Left lung (tissue), 4 donors: ENCODE measurements at regions not wholly inside any gene's neighbourhood (a gene's known extent, or its start where the extent isn't known, plus 50 kb on each side); places are given as distances from the start of the nearest gene placed in this dataset.
"Not testable (repeated sequence)": the region's sequence is repeated elsewhere in the genome, so short reads cannot be mapped to it uniquely, and the experiment has no call there.

ENCODE experiments used
- ATAC-seq: fragments of 200-7000 bp; cut with Tn5 transposase; one replicate; pipeline ENCODE4 v1.9.1; 2020; ENCODE audit warnings: moderate library complexity
- DNase-seq, 4 donors: peaks; one replicate each; pipeline ENCODE4 v3.0.0-alpha.2; 2013 to 2020
- H3K27ac ChIP-seq, 2 donors: fragments of 200-600 bp; sonication (generic) in 1 of 2; one replicate each; pipeline versions ENCODE4 v1.5.0 to v1.8.0; 2020 to 2021
- H3K27me3 ChIP-seq, 2 donors: fragments of 200-600 bp; sonication (generic) in 1 of 2; one replicate each; pipeline versions ENCODE4 v1.5.0 to v1.8.0; 2020 to 2021
- H3K36me3 ChIP-seq, 2 donors: fragments of 200-600 bp; sonication (generic) in 1 of 2; one replicate each; pipeline versions ENCODE4 v1.5.0 to v1.8.0; 2020 to 2021
- H3K4me1 ChIP-seq, 2 donors: fragments of 200-600 bp; one replicate each; pipeline ENCODE4 v1.8.0; 2021
- H3K4me3 ChIP-seq, 2 donors: fragments of 200-600 bp; sonication (generic) in 1 of 2; one replicate each; pipeline versions ENCODE4 v1.5.0 to v1.8.0; 2020 to 2021; ENCODE audit warnings: mild to moderate bottlenecking in 1 of 2
- H3K9me3 ChIP-seq, 2 donors: fragments of 200-600 bp; sonication (generic) in 1 of 2; one replicate each; pipeline versions ENCODE4 v1.5.0 to v1.8.0; 2020 to 2021
- intact Hi-C, 2 donors: fragments of 100-400 bp; cut with DNase I; formaldehyde crosslinking; loops; one replicate each; pipeline versions ENCODE4 v1.11.2 to v1.14.2; 2022
- donor health status: DM: no; HTN: yes; CAD: no.
- donor health status: DM: no; HTN: no; CAD: no.

- H3K36me3 ChIP-seq, intact Hi-C loops: not testable (repeated sequence)
- peaks cover 0 to 26% of the 10 kb centered on the region in 2 donors for H3K9me3 ChIP-seq
These were observed 100.6 kb upstream of the FOXD4L5 start for GRCh38 chr9:65385655-65386024.

DNA sequence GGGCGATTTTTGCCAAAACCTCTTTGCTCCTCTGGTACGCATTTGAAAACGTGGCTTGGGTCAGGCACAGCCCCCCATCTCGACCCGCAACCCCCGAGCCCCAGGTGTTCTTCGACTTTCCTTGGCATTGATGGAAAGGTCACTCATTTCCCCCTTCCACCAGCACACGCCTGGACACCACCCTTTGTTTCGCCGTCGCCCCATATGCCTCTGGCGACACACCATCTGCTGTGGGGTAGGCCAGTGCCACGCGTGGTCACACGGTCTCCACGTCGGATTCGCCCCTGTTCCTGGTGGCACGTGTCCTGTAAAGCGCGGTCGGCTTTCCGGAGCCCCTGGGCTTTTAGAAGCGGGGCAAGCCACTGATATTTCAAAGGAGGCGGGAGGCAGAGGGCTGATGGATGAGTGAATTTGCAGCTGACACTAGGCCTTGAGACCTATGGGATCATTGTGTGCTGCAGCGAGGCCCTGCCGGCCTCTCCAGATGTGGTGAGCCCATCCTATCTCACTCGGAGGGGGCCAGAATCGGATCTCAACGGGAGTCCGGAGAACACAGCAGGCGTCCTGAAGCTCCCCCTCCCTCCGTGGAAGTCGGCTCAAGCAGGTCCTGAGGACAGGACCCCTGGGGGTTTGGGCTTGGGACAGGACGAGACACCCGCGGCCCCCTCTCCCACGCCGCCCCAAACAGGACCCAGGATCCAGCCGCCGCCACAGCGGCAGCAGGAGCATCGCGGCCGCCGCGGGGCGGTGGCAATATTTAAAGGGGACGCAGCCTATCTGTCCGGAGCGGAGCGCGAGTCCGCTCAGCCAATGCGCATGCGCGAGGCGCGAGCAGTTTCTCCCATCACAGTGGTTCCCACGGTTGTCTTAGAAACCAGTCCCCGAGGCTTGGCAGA lies 100.0 kb upstream of the FOXD4L5 start:
- intact Hi-C loops, DNase-seq, ATAC-seq, H3K4me1 ChIP-seq, H3K27ac ChIP-seq, H3K4me3 ChIP-seq, H3K27me3 ChIP-seq, H3K36me3 ChIP-seq: not testable (repeated sequence)
- peaks cover 0 to 23% of the 10 kb centered on the region in 2 donors for H3K9me3 ChIP-seq

More at GRCh38 chr9:65385655-65386024, 100.6 kb upstream of the FOXD4L5 start:
- not testable (repeated sequence) for H3K27me3 ChIP-seq, H3K4me1 ChIP-seq, H3K27ac ChIP-seq, H3K4me3 ChIP-seq, DNase-seq, ATAC-seq

GRCh38 chr9:65384066-65384465 lies 99.1 kb upstream of the FOXD4L5 start:
- H3K4me3 ChIP-seq, ATAC-seq, H3K36me3 ChIP-seq, H3K27me3 ChIP-seq, H3K27ac ChIP-seq, intact Hi-C loops, H3K4me1 ChIP-seq: not testable (repeated sequence)
- DNase-seq, result peak in 1 of 4 donors; percentile 78
- H3K9me3 ChIP-seq, result peaks cover 0 to 21% of the 10 kb centered on the region in 2 donors

GRCh38 chr9:65383646-65384045 lies 98.6 kb upstream of the FOXD4L5 start:
- H3K9me3 ChIP-seq, result peaks cover 0 to 21% of the 10 kb centered on the region in 2 donors
- H3K27me3 ChIP-seq, ATAC-seq, H3K27ac ChIP-seq, H3K36me3 ChIP-seq, DNase-seq, H3K4me1 ChIP-seq, intact Hi-C loops, H3K4me3 ChIP-seq: not testable (repeated sequence)

DNA sequence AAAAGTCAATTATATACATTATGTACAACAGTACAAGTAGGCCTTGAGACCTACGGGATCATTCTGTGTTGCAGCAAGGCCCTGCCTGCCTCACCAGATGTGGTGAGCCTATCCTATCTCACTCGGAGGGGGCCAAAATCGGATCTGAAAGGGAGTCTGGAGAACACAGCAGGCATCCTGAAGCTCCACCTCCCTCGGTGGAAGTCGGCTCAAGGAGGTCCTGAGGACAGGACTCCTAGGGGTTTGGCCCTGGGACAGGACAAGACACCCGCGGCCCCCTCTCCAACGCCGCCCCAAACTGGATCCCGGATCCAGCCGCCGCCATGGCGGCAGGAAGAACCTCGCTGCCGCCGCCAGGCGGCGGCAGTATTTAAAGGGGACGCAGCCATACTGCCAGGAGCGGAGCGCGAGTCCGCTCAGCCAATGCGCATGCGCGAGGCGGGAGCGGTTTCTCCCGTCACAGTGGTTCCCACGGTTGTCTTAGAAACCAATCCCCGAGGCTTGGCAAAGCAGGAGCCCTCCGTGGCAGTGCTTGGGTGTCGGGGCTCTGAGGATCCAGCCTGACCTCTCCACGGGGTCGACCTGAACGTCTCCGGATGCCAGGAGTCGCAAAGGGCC lies 97.8 kb upstream of the FOXD4L5 start:
- H3K4me3 ChIP-seq, intact Hi-C loops, H3K27ac ChIP-seq, H3K36me3 ChIP-seq, H3K27me3 ChIP-seq, H3K4me1 ChIP-seq, ATAC-seq, DNase-seq: not testable (repeated sequence)
- peaks cover 0 to 21% of the 10 kb centered on the region in 2 donors for H3K9me3 ChIP-seq
